ENCODE measurements at regions not wholly inside any gene's neighbourhood (a gene's known extent, or its start where the extent isn't known, plus 50 kb on each side); places are given as distances from the start of the nearest gene placed in this dataset.

GRCh38 chr11:11078344-11079086, 220.7 kb upstream of the ZBED5 start:
- no peak overlapping the region for H3K18ac ChIP-seq (ENCODE audit: extremely low read depth, low read length)
- no peak overlapping the region for H4K91ac ChIP-seq (replicated peaks; ENCODE audit: insufficient read length, low read length)
- H3K27ac ChIP-seq (ENCODE audit: low read depth, low read length) = no peak overlapping the region
- H2BK15ac ChIP-seq (ENCODE audit: low read length) = 0 out of 2 replicates have a peak overlapping the region, but pooled peaks have one; percentile 63
- H2BK12ac ChIP-seq (ENCODE audit: low read depth, low read length) = peak overlapping the region; percentile 71; the same call in 1 of the 2 replicates
- no peak overlapping the region for H4K8ac ChIP-seq (ENCODE audit: extremely low read depth, insufficient read depth, low read length)
- H4K20me1 ChIP-seq (replicated peaks in 1 of 2; ENCODE audit: control insufficient read depth in 1 of 2, insufficient read depth in 2 of 2, low read length in 2 of 2) = no peaks in the 10 kb centered on the region
- H2AK5ac ChIP-seq (ENCODE audit: low read depth, low read length) = peak overlapping the region; percentile 88; the same call in 1 of the 2 replicates
- H3K4me2 ChIP-seq (ENCODE audit: insufficient read depth in 1 of 2, low read depth in 2 of 2, low read length in 2 of 2) = no peak overlapping the region
- no peaks in the 10 kb centered on the region for H3K79me1 ChIP-seq (ENCODE audit: low read depth, low read length)
- H3K79me2 ChIP-seq (ENCODE audit: control insufficient read depth in 1 of 2, insufficient read depth in 2 of 2, low read length in 2 of 2) = no peaks in the 10 kb centered on the region
- H2BK20ac ChIP-seq (ENCODE audit: low read length) = 0 out of 2 replicates have a peak overlapping the region, but pooled peaks have one; percentile 9
- H3K23me2 ChIP-seq (ENCODE audit: low read depth, low read length) = no peaks in the 10 kb centered on the region
- no peaks in the 10 kb centered on the region for H3K9me3 ChIP-seq (ENCODE audit: insufficient read depth in 2 of 2, low read depth in 1 of 2, low read length in 1 of 2)
- H2BK120ac ChIP-seq (replicated peaks; ENCODE audit: low read depth, low read length) = no peak overlapping the region
- CTCF ChIA-PET (ENCODE audit: partially characterized antibody) = interaction anchor here (0.7 to 5.9 kb wide), 15 partner anchors 9 to 709 kb away, joined by 3 to 60 read pairs (median 4); no protein-coding TSS in a partner anchor
- H3K23ac ChIP-seq (ENCODE audit: insufficient read length) = no peak overlapping the region
- H4K5ac ChIP-seq (ENCODE audit: insufficient read length, low read depth, low read length) = no peak overlapping the region
- peaks cover 0 to 11% (median 8%) of the 10 kb centered on the region in 4 experiments; a peak in 6 of 7 replicates for H3K4me1 ChIP-seq (replicated peaks in 1 of 4; ENCODE audit: control insufficient read depth in 3 of 4, insufficient read depth in 4 of 4, low read length in 3 of 4)
- H2AFZ ChIP-seq (ENCODE audit: low read length) = no peak overlapping the region
- H3K56ac ChIP-seq (replicated peaks; ENCODE audit: insufficient read length, low read depth, low read length) = no peak overlapping the region
- FAIRE-seq = no peak
- H3K9ac ChIP-seq (replicated peaks in 1 of 4; ENCODE audit: extremely low read depth in 1 of 4, low read depth in 3 of 4, low read length in 3 of 4) = no peak overlapping the region
- H3K14ac ChIP-seq (ENCODE audit: insufficient read length) = no peak overlapping the region
- DNase-seq (ENCODE audit: low read depth in 1 of 2, low spot score in 2 of 2) = no peak
- POLR2A ChIA-PET (ENCODE audit: partially characterized antibody) = interaction anchor here (1.2 to 1.8 kb wide), 2 partner anchors 41 to 50 kb away, joined by 4 read pairs; no protein-coding TSS in a partner anchor
- H3K27me3 ChIP-seq (replicated peaks in 1 of 4; ENCODE audit: control insufficient read depth in 3 of 4, extremely low read depth in 1 of 4, insufficient read depth in 3 of 4, low read length in 3 of 4) = no peaks in the 10 kb centered on the region; a peak in 1 of 7 replicates
- no peak overlapping the region for H2BK5ac ChIP-seq (ENCODE audit: low read depth, low read length)
- WGBS, 2 experiments (ENCODE audit: extremely low coverage in 1 of 2, insufficient coverage in 1 of 2, insufficient read length in 1 of 2, insufficient replicate concordance in 2 of 2, low coverage in 1 of 2, low lambda C conversion rate in 2 of 2, missing lambda C conversion rate in 1 of 2) = 95% methylated on average over 4 of the region's 4 CpGs; no CpG with 5 or more reads in 1 of the 2 experiments
- H3K36me3 ChIP-seq (ENCODE audit: control insufficient read depth in 2 of 4, insufficient read depth in 4 of 4, low read length in 3 of 4) = no peaks in the 10 kb centered on the region
- H3K4ac ChIP-seq (replicated peaks; ENCODE audit: insufficient read length, low read depth, low read length) = no peak overlapping the region
- no peak overlapping the region for H3K4me3 ChIP-seq (ENCODE audit: extremely low read depth in 1 of 4, insufficient read depth in 2 of 4, low read depth in 3 of 4, low read length in 4 of 4)
- no peak for TF ChIP-seq MAFK (IDR thresholded peaks at IDR 0.05; ENCODE audit: low read depth, low read length)
- TF ChIP-seq HDAC2 (IDR thresholded peaks at IDR 0.05; ENCODE audit: borderline replicate concordance in 1 of 2, low read depth in 2 of 2, low read length in 2 of 2) = no peak
- TF ChIP-seq SIX5 (IDR thresholded peaks at IDR 0.05; ENCODE audit: low read depth, low read length) = no peak
- TF ChIP-seq CTBP2 (IDR thresholded peaks at IDR 0.05; ENCODE audit: borderline replicate concordance, insufficient read depth, insufficient read length, low read length) = no peak
- no peak for TF ChIP-seq RXRA (IDR thresholded peaks at IDR 0.05; ENCODE audit: insufficient read depth, low read depth, low read length)
- TF ChIP-seq CHD1 (IDR thresholded peaks at IDR 0.05; ENCODE audit: low read depth, low read length) = no peak
- no peak for TF ChIP-seq ATF2 (IDR thresholded peaks at IDR 0.05; ENCODE audit: low read length)

Measured in H1 (cell line).